Glomerular visceral epithelial cell (primary cell): ENCODE measurements at regions not wholly inside any gene's neighbourhood (a gene's known extent, or its start where the extent isn't known, plus 50 kb on each side); places are given as distances from the start of the nearest gene placed in this dataset.
A peak's percentile ranks its signal among the peaks of the same experiment; 100 is the strongest.
"Not testable (repeated sequence)": the region's sequence is repeated elsewhere in the genome, so short reads cannot be mapped to it uniquely, and the experiment has no call there.

Experiments
- DNase-seq: peaks from one replicate; pipeline ENCODE4 v3.0.0-alpha.2; 2016; ENCODE audit errors: extremely low spot score

DNA sequence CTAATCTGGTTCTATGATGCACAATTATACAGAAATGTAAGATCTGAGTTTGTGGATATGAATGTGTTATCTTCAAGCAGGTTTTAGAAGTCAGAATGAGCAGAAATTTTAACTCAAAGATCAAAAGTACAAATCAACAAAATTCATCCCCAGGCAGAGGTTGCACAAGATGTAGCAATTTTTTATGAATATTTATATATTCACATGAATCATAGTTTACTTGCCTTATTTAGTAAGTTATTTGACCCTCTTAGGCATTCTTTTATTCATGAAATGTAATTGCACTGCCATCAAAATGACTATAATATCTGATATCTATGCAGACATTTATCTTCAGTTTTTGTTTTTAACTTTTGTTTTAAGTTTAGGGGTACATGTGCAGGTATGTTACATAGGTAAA lies 103.1 kb upstream of the DAZL start:
- no peak for DNase-seq

DNA sequence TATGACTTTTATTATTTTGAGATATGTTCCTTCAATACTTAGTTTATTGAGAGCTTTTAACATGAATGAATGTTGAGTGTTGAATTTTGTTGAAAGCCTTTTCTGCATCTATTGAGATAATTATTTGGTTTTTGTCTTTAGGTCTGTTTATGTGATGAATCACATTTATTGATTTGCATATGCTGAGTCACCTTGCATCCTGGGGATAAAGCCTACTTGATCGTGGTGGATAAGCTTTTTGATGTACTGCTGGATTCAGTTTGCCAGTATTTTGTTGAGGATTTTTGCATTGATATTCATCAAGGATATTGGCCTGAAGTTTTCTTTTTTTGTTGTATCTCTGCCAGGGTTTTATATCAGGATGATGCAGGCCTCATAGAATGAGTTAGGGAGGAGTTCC lies 106.5 kb upstream of the DAZL start:
- not testable (repeated sequence) for DNase-seq

DNA sequence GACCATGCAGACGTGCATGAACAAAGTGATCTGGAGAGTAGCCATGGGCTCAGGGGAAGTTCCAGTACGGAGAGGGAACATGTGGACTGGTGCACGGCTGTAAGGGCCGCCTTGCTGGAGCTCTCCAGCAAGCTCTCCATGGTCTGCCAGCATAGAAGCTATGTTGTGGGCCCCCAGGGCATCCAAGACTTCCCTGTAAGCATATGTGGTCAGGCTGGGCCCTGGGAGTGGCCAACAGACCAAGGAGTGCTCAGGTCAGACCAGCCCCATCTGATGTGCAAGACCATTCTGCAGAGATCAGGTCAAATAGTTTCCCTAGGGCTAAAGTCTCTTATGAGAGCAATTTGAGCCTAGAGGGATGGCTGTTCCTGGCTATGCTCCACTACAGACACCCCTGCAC lies 110.1 kb upstream of the DAZL start:
- no peak for DNase-seq

DNA sequence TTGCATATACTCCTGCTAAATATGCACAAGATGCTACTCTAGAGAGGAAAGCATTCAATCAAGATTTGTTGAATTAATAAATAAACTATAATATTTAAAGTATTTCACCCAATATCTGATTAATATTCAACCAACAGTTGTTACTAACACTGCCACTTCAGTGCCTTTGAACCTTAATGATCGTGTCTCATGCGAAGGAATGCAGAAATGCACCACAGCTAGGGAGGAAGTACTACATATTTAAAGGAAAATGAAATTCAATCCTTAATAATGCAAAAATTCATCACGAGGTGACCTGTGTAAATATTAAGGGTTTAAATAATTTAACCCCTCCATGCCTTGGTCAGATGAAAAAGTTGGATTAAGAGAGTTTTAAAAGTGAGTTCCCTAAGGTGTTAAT lies 114.2 kb upstream of the DAZL start:
- DNase-seq: peak; percentile 17

GRCh38 chr3:16720367-16720940 lies 115.2 kb upstream of the DAZL start:
- DNase-seq: no peak

GRCh38 chr3:16721494-16721893 lies 116.3 kb upstream of the DAZL start:
- DNase-seq: no peak

DNA sequence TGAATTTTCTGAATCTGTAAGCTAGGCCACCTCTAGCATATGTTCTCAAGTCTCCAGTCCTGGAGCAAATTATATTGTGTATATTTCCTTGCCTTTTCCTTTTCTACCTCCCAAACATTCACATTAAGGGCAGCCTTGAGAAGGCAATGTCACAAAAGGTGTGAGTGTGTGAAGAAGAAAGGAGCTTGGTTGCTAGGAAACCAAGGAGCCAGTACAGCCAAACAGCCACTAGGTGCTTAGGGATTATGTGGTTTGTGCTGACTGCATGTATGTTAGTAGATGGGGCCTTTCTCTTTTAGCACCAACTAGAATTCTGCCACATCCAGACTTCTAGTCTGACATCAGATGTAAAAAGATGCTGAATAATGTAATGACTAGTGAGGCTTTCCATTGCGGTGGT lies 118.8 kb upstream of the DAZL start:
- DNase-seq: peak; percentile 26

DNA sequence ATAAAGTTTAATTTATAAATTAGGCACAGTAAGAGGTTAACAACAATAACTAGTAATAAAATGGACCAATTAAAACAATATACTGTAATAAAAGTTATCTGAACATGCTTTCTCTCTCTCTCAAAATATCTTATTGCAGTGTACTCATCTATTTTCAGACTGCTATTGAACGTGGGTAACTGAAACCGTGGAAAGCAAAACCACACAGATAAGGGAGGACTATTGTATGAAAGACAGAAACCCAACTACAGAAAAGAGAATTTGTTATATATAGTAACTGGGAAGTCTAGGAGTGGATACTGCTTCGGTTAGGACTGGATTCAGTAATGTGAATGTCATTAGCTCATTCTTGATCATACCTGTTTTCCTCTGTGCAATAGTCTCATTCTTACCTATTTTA lies 119.3 kb upstream of the DAZL start:
- no peak for DNase-seq

- DNase-seq: no peak
Measured at GRCh38 chr3:16725972-16726371, 120.7 kb upstream of the DAZL start.

- peak; percentile 42 for DNase-seq
Measured at GRCh38 chr3:16728770-16729745, 123.8 kb upstream of the DAZL start.

DNA sequence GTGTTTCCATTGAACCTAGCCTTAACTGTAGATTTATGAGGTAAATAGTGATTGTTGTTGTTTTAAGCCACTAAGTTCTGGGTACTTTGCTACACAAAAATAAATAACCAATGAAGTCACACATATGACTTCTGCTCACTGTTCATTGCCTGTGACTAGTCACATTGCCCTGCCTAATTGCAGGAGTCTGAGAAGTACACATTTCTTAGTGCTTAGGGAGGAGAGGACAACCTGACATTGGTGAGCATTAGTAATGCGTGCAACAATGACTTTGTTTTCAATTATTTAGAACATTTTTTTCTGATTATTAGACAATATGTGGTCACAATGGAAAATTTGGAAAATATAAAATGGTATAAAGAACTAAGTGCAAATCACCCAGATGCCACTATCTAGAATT lies 133.2 kb upstream of the DAZL start:
- DNase-seq: no peak

DNA sequence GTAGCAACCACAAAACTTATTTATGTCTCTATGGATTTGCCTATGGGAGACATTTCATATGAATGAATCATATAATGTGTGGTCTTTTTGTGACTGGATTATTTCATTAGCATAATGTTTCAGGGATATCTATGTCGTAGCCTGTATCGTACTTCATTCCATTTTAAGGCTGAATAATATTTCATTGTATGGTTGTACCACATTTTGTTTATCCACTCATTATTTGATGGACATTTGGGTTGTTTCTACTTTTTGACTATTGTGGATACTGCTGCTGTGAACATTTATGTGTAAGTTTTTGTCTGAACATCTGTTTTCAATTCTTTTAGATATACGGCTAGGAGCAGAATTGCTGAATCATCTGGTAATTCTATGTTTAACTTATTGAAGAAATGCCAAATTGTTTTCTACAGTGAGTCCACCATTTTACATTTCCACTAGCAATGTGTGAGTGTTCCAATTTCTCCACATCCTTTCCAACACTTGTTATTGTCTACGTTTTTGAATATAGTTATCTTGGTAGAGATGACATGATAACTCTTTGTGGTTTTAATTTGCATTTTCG lies 134.4 kb upstream of the DAZL start:
- DNase-seq: no peak

DNA sequence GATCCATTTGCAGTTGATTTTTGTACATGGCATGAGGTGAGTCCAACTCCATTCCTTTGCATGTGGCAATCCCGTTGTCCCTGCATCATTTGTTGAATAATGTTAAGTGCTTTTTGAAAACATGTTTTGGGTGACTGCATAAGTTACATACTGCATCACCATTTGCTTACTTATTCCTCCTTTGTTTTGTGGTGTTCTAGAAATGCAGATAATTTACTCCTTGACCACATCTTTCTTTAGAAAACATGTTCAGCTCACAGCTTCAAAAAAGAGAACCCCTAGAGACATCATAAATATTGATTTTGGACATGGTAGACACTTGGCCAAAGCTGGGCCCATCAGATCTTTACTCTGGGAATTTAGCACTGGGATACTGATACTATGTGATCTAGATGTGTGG lies 135.3 kb upstream of the DAZL start:
- no peak for DNase-seq

GRCh38 chr3:16741103-16741758 lies 136.0 kb upstream of the DAZL start:
- DNase-seq: peak; percentile 71

GRCh38 chr3:16741890-16742289 lies 136.7 kb upstream of the DAZL start:
- DNase-seq: peak; percentile 77

GRCh38 chr3:16743276-16743675 lies 138.1 kb upstream of the DAZL start:
- no peak for DNase-seq

- no peak for DNase-seq
Measured at GRCh38 chr3:16759227-16759903, 125.4 kb upstream of the PLCL2 start.

DNA sequence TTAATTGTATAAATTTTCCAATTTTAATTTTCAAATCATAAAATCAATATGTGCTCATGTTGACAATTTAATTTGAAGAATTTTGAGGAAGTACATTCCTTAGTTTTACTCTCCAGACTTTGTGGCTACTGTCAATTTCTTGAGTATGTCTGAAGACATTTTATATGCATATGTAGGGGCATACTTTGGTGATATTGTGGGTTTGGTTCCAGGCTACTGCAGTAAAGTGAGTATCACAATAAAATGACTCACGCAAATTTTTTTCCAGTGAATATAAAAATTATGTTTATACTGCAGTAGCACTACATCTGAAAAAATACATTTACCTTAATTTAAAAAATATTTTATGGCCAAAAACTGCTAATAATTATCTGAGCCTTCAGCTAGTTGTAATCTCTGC lies 123.2 kb upstream of the PLCL2 start:
- DNase-seq: peak; percentile 13

- no peak for DNase-seq
Measured at GRCh38 chr3:16765661-16766060, 119.1 kb upstream of the PLCL2 start.

DNA sequence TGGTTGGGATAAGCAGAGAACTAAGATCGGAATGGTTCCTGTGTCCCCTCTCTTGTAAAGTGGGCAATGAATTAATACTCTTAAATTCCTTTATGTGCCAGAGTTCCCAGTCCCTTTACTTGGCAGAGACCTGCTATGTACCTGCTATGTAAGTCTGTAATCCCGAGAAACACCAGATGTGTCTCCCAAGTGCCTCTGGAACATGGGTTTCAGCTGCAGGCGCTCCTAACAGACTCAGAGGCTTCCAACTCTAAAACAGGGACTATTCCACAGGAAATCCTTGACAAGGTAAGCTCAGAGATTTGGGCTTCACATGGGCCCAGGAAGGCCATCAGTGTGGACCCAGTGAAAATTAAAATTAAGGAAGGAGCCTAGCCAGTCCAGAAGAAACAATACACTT lies 117.7 kb upstream of the PLCL2 start:
- no peak for DNase-seq

GRCh38 chr3:16768014-16768413 lies 116.7 kb upstream of the PLCL2 start:
- DNase-seq: no peak

- DNase-seq: peak; percentile 76
Measured at GRCh38 chr3:16768956-16769355, 115.8 kb upstream of the PLCL2 start.
